Smooth muscle cell of the brain vasculature (primary cell): ENCODE measurements at regions not wholly inside any gene's neighbourhood (a gene's known extent, or its start where the extent isn't known, plus 50 kb on each side); places are given as distances from the start of the nearest gene placed in this dataset.
"Not testable (repeated sequence)": the region's sequence is repeated elsewhere in the genome, so short reads cannot be mapped to it uniquely, and the experiment has no call there.

Experiments
- DNase-seq: peaks from one replicate; pipeline ENCODE4 v3.0.0-alpha.2; 2012; ENCODE audit warnings: low read depth, low spot score

- not testable (repeated sequence) for DNase-seq
Observed at GRCh38 chr15:31673263-31673662, 346.6 kb downstream of the KLF13 start.

GRCh38 chr15:31681529-31682259 lies 348.6 kb upstream of the CHRNA7 start:
- DNase-seq: not testable (repeated sequence)

- not testable (repeated sequence) for DNase-seq
Observed at GRCh38 chr15:31687088-31687487, 343.2 kb upstream of the CHRNA7 start.

GRCh38 chr15:31696509-31696908 lies 333.8 kb upstream of the CHRNA7 start:
- DNase-seq: not testable (repeated sequence)

- DNase-seq: not testable (repeated sequence)
Observed at GRCh38 chr15:31705076-31705678, 325.1 kb upstream of the CHRNA7 start.

GRCh38 chr15:31707944-31708702 lies 322.2 kb upstream of the CHRNA7 start:
- DNase-seq: not testable (repeated sequence)

- DNase-seq: not testable (repeated sequence)
Observed at GRCh38 chr15:31708703-31709327, 321.5 kb upstream of the CHRNA7 start.

- DNase-seq: not testable (repeated sequence)
Observed at GRCh38 chr15:31709479-31709878, 320.8 kb upstream of the CHRNA7 start.

GRCh38 chr15:31710806-31711205 lies 319.5 kb upstream of the CHRNA7 start:
- not testable (repeated sequence) for DNase-seq

- DNase-seq: not testable (repeated sequence)
Observed at GRCh38 chr15:31715208-31715607, 315.1 kb upstream of the CHRNA7 start.

- not testable (repeated sequence) for DNase-seq
Observed at GRCh38 chr15:31718625-31719024, 311.7 kb upstream of the CHRNA7 start.

GRCh38 chr15:31719396-31720022 lies 310.8 kb upstream of the CHRNA7 start:
- DNase-seq: not testable (repeated sequence)

- not testable (repeated sequence) for DNase-seq
Observed at GRCh38 chr15:31723019-31723418, 307.3 kb upstream of the CHRNA7 start.

- not testable (repeated sequence) for DNase-seq
Observed at GRCh38 chr15:31724903-31725302, 305.4 kb upstream of the CHRNA7 start.

GRCh38 chr15:31725619-31726018 lies 304.7 kb upstream of the CHRNA7 start:
- not testable (repeated sequence) for DNase-seq

GRCh38 chr15:31727612-31728011 lies 302.7 kb upstream of the CHRNA7 start:
- DNase-seq: no peak

GRCh38 chr15:31732726-31733125 lies 297.6 kb upstream of the CHRNA7 start:
- DNase-seq: no peak

- no peak for DNase-seq
Observed at GRCh38 chr15:31733424-31733823, 296.9 kb upstream of the CHRNA7 start.

- DNase-seq: no peak
Observed at GRCh38 chr15:31740203-31740602, 290.1 kb upstream of the CHRNA7 start.

GRCh38 chr15:31745841-31746240 lies 284.5 kb upstream of the CHRNA7 start:
- no peak for DNase-seq

GRCh38 chr15:31752065-31752762 lies 278.1 kb upstream of the CHRNA7 start:
- DNase-seq: no peak
